ENCODE measurements at regions not wholly inside any gene's neighbourhood (a gene's known extent, or its start where the extent isn't known, plus 50 kb on each side); places are given as distances from the start of the nearest gene placed in this dataset.
"Not testable (repeated sequence)": the region's sequence is repeated elsewhere in the genome, so short reads cannot be mapped to it uniquely, and the experiment has no call there.

- not testable (repeated sequence) for TF ChIP-seq SRSF1 (optimal IDR thresholded peaks at IDR 0.05; ENCODE audit: low read depth, low read length); ZNF549 (CRISPR knock-in tag; IDR thresholded peaks at IDR 0.05); CTCF (CRISPR knock-in tag; IDR thresholded peaks at IDR 0.05); POLR2A (IDR thresholded peaks at IDR 0.05; ENCODE audit: insufficient read depth in 1 of 2, low read depth in 2 of 2, low read length in 2 of 2); EHMT2 (IDR thresholded peaks at IDR 0.05; ENCODE audit: borderline replicate concordance, low read depth, low read length); ZNF460 (CRISPR knock-in tag; IDR thresholded peaks at IDR 0.05; ENCODE audit: borderline replicate concordance)
- TF ChIP-seq, protein P1, sequence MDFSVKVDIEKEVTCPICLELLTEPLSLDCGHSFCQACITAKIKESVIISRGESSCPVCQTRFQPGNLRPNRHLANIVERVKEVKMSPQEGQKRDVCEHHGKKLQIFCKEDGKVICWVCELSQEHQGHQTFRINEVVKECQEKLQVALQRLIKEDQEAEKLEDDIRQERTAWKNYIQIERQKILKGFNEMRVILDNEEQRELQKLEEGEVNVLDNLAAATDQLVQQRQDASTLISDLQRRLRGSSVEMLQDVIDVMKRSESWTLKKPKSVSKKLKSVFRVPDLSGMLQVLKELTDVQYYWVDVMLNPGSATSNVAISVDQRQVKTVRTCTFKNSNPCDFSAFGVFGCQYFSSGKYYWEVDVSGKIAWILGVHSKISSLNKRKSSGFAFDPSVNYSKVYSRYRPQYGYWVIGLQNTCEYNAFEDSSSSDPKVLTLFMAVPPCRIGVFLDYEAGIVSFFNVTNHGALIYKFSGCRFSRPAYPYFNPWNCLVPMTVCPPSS (IDR thresholded peaks at IDR 0.05), result not testable (repeated sequence)
These were observed 456.8 kb downstream of the PTPRC start for GRCh38 chr1:199095628-199096027.
